Adrenal gland (tissue), 5 donors: ENCODE measurements at regions not wholly inside any gene's neighbourhood (a gene's known extent, or its start where the extent isn't known, plus 50 kb on each side); places are given as distances from the start of the nearest gene placed in this dataset.

Source experiments
- CTCF ChIP-seq, 6 experiments: fragments of 450-650 bp in 4 of 6; fragments of 200-600 bp in 2 of 6; sonication (generic) in 1 of 6; IDR thresholded peaks; 1 replicate in 5 of 6; 2 replicates in 1 of 6; pipeline versions ENCODE4 v1.5.1 to v1.8.0; 2016 to 2021; ENCODE audit warnings: antibody characterized with exemption in 6 of 6, mild to moderate bottlenecking in 2 of 6, moderate library complexity in 1 of 6
- POLR2A ChIP-seq, 2 donors: fragments of 450-650 bp; IDR thresholded peaks; one replicate each; pipeline ENCODE4 v1.6.1; 2017; ENCODE audit warnings: antibody characterized with exemption in 2 of 2, mild to moderate bottlenecking in 2 of 2, moderate library complexity in 1 of 2
- donor health status: DM: no; HTN: no; CAD: no.

- TF ChIP-seq CTCF (IDR thresholded peaks at IDR 0.05) (no peak), POLR2A (IDR thresholded peaks at IDR 0.05) (peak; percentile 1 to 57)
Observed at GRCh38 chr7:101729241-101729883, 88.1 kb upstream of the CUX1 start.
